Heart left ventricle (tissue), 16 donors: ENCODE measurements at regions not wholly inside any gene's neighbourhood (a gene's known extent, or its start where the extent isn't known, plus 50 kb on each side); places are given as distances from the start of the nearest gene placed in this dataset.

Experiments used
- ATAC-seq, 4 donors: fragments of 200-7000 bp; cut with Tn5 transposase; one replicate each; pipeline ENCODE4 v1.9.1; 2020 to 2022; ENCODE audit warnings: moderate library complexity in 4 of 4, mild to moderate bottlenecking in 3 of 4, moderate number of reproducible peaks in 1 of 4
- DNase-seq, 5 donors: peaks; one replicate each; pipeline ENCODE4 v3.0.0-alpha.2; 2020
- H3K27ac ChIP-seq, 12 donors: fragments of 200-600 bp; sonication (generic) in 4 of 12; one replicate each; pipeline versions ENCODE4 v1.5.0 to v1.8.0; 2016 to 2022; ENCODE audit warnings: mild to moderate bottlenecking in 2 of 12
- H3K27me3 ChIP-seq, 9 donors: fragments of 200-600 bp; sonication (generic) in 2 of 9; one replicate each; pipeline versions ENCODE4 v1.5.1 to v1.8.0; 2016 to 2022; ENCODE audit warnings: mild to moderate bottlenecking in 3 of 9
- H3K36me3 ChIP-seq, 9 donors: fragments of 200-600 bp; sonication (generic) in 2 of 9; one replicate each; pipeline versions ENCODE4 v1.5.0 to v1.8.0; 2018 to 2022; ENCODE audit warnings: mild to moderate bottlenecking in 2 of 9
- H3K4me1 ChIP-seq, 12 donors: fragments of 200-600 bp; sonication (generic) in 4 of 12; one replicate each; pipeline versions ENCODE4 v1.5.0 to v1.8.0; 2016 to 2022; ENCODE audit warnings: mild to moderate bottlenecking in 3 of 12
- H3K4me3 ChIP-seq, 12 donors: fragments of 200-600 bp; sonication (generic) in 4 of 12; one replicate each; pipeline versions ENCODE4 v1.5.0 to v1.8.0; 2017 to 2022; ENCODE audit warnings: mild to moderate bottlenecking in 9 of 12, moderate library complexity in 4 of 12
- H3K9me3 ChIP-seq, 12 donors: fragments of 200-600 bp; sonication (generic) in 4 of 12; one replicate each; pipeline versions ENCODE4 v1.5.0 to v1.8.0; 2016 to 2022; ENCODE audit warnings: mild to moderate bottlenecking in 1 of 12
- CTCF ChIP-seq, 12 donors: fragments of 200-600 bp; sonication (generic) in 4 of 12; IDR thresholded peaks; one replicate each; pipeline versions ENCODE4 v1.5.0 to v1.8.0; 2018 to 2022; ENCODE audit warnings: antibody characterized with exemption in 12 of 12, mild to moderate bottlenecking in 5 of 12
- POLR2A ChIP-seq, 2 donors: fragments of 450-650 bp; IDR thresholded peaks; one replicate each; pipeline ENCODE4 v1.6.1; 2017; ENCODE audit warnings: antibody characterized with exemption in 2 of 2, mild to moderate bottlenecking in 2 of 2, moderate library complexity in 2 of 2
- WGBS, 4 donors: extraction: QIAGEN DNeasy Blood & Tissue Kit in 2 of 4; methylation state at CpG; one replicate each; pipeline versions ENCODE4 v1.1.5 to v1.1.7; 2013 to 2018; 5-methylcytosine and 5-hydroxymethylcytosine counted together
- intact Hi-C, 10 donors: fragments of 100-400 bp; cut with DNase I; formaldehyde crosslinking; loops; one replicate each; pipeline versions ENCODE4 v1.11.1 to v1.14.2; 2022
- donor health status: ischemic (EF 13 %, LVEDD 7.1; RV severe dilation, severe dysfunction).
- donor health status: healthy with polysubstance abuse.
- donor health status: DM: no; HTN: yes; CAD: no.
- donor health status: DM: no; HTN: no; CAD: no.
- donor health status: ischemic (EF 25% LVEDD 6.9; RV normal size, moderate dysfunction).
- donor health status: ischemic (EF 25% LVEDD 5.7; RV mildly dilated, moderate dysfunction).
- donor health status: healthy.
- donor health status: DM: yes; HTN: yes; CAD: no.
- donor health status: ischemic (EF 35%, LVEDD 5.7; RV mildly dilated, moderate dysfunction).
- donor health status: nonischemic (EF 11% LVEDD 7.7; RV severe dilation, severe dysfunction).
- donor health status: DM: yes; HTN: yes; CAD: no.
- donor health status: PGD.
- donor health status: ischemic (EF 29% LVEDD 5.4; RV normal size, mild dysfunction).
- donor health status: nonischemic (EF 23%, LVEDD 6.1; RV moderate dilation, normal function).

GRCh38 chr14:38504175-38504574 is 248.3 kb upstream of the CLEC14A start:
- TF ChIP-seq CTCF (IDR thresholded peaks at IDR 0.05) (no peak), POLR2A (IDR thresholded peaks at IDR 0.05) (no peak)
- Histone ChIP-seq H3K27ac (no peak overlapping the region), H3K36me3 (no peaks in the 10 kb centered on the region), H3K4me3 (no peak overlapping the region), H3K4me1 (no peaks in the 10 kb centered on the region), H3K27me3 (no peaks in the 10 kb centered on the region), H3K9me3 (no peaks in the 10 kb centered on the region)
- WGBS, 4 donors, result 85 to 90% (median 87%) methylated on average over 1 of the region's 1 CpG
- ATAC-seq (no peak), DNase-seq (no peak)
- intact Hi-C loops, result no loop called here

- intact Hi-C loops, result no loop called here
- H3K36me3 ChIP-seq, result no peaks in the 10 kb centered on the region
- H3K27ac ChIP-seq, result no peak overlapping the region
- ATAC-seq (no peak), DNase-seq (no peak)
- no peaks in the 10 kb centered on the region for H3K9me3 ChIP-seq
- H3K4me1 ChIP-seq, result no peaks in the 10 kb centered on the region
- TF ChIP-seq CTCF (IDR thresholded peaks at IDR 0.05) (no peak), POLR2A (IDR thresholded peaks at IDR 0.05) (no peak)
- 78 to 88% (median 82%) methylated on average over 2 of the region's 2 CpGs for WGBS, 4 donors
- H3K4me3 ChIP-seq, result no peak overlapping the region
- no peaks in the 10 kb centered on the region for H3K27me3 ChIP-seq
Observed at GRCh38 chr14:38502239-38502638, 246.3 kb upstream of the CLEC14A start.

- intact Hi-C loops, result no loop called here
- Histone ChIP-seq H3K4me1 (no peaks in the 10 kb centered on the region), H3K27me3 (no peaks in the 10 kb centered on the region), H3K27ac (no peak overlapping the region), H3K4me3 (no peak overlapping the region), H3K36me3 (no peaks in the 10 kb centered on the region), H3K9me3 (no peaks in the 10 kb centered on the region)
- ATAC-seq, result no peak
- TF ChIP-seq CTCF (IDR thresholded peaks at IDR 0.05) (no peak), POLR2A (IDR thresholded peaks at IDR 0.05) (no peak)
- no peak for DNase-seq
Observed at GRCh38 chr14:38500125-38500524, 244.2 kb upstream of the CLEC14A start.

GRCh38 chr14:38496092-38496491 is 240.2 kb upstream of the CLEC14A start:
- ATAC-seq (no peak), DNase-seq (no peak)
- H3K27ac ChIP-seq, result no peak overlapping the region
- WGBS, 4 donors, result 32 to 41% (median 36%) methylated on average over 1 of the region's 1 CpG
- intact Hi-C loops, result loop anchor here in 1 of 10 donors (2.0 kb wide), 1 partner anchor 21 kb away; no protein-coding TSS in a partner anchor
- no peaks in the 10 kb centered on the region for H3K36me3 ChIP-seq
- H3K4me3 ChIP-seq, result no peak overlapping the region
- H3K27me3 ChIP-seq, result no peaks in the 10 kb centered on the region
- no peak for TF ChIP-seq POLR2A (IDR thresholded peaks at IDR 0.05)
- TF ChIP-seq CTCF (IDR thresholded peaks at IDR 0.05), result no peak
- no peaks in the 10 kb centered on the region for H3K4me1 ChIP-seq
- peaks cover 0 to 23% (median 6%) of the 10 kb centered on the region in 12 donors for H3K9me3 ChIP-seq
